ENCODE measurements at regions not wholly inside any gene's neighbourhood (a gene's known extent, or its start where the extent isn't known, plus 50 kb on each side); places are given as distances from the start of the nearest gene placed in this dataset.
"Not testable (repeated sequence)": the region's sequence is repeated elsewhere in the genome, so short reads cannot be mapped to it uniquely, and the experiment has no call there.

DNA sequence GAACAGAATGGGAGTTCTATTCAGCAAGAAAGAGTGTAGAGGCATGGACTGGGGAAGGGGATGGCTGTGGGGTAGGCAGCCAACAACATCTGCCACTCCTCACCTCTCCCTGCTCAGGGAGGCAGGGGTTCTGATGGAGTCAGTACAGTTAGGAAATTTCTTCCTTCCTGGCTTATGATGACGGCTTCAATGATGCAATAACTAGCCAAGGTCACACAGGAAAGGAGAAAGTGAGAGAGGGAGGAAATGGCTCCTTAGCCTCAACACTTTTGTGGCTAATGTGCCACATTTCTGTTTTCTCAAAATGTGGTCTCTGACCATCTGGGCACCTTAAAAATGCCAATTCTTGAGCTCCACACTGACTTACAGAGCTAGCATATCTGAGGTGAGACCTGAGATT is 79.3 kb upstream of the PDZD8 start:
- H3K27me3 ChIP-seq (ENCODE audit: control insufficient read depth in 1 of 2, insufficient read depth in 2 of 2, low read length in 2 of 2), result no peaks in the 10 kb centered on the region
- no TSS peak for BruUV-seq (replicated peaks)
- no peak for TF ChIP-seq ZNF207 (IDR thresholded peaks at IDR 0.05; ENCODE audit: borderline replicate concordance)
- TF ChIP-seq ATF7 (IDR thresholded peaks at IDR 0.05), result peak; percentile 63
- TF ChIP-seq ATF7 (CRISPR knock-in tag; IDR thresholded peaks at IDR 0.05), result no peak
- peak in 1 of 2 experiments; percentile 20; a peak in 1 of 4 replicates for TF ChIP-seq ATF4 (CRISPR knock-in tag; IDR thresholded peaks at IDR 0.05)
- TF ChIP-seq CEBPB (IDR thresholded peaks at IDR 0.05; ENCODE audit: borderline replicate concordance, low read depth, low read length), result peak; percentile 84
- in situ Hi-C loops (cut with HindIII; ENCODE audit: extremely low pct_ligation_motif_present, low pct_unique_long_range_greater_than_20kb) (no loop called here), intact Hi-C loops (cut with micrococcal nuclease; ENCODE audit: unreplicated experiment) (no loop called here)
- 10% methylated on average over 1 of the region's 1 CpG for WGBS (ENCODE audit: low lambda C conversion rate)
- no peaks in the 10 kb centered on the region for H3K79me2 ChIP-seq (ENCODE audit: insufficient read depth, low read length)
- no peaks in the 10 kb centered on the region for H3K9me3 ChIP-seq (ENCODE audit: low read length)
- no peak overlapping the region for H3K27ac ChIP-seq (ENCODE audit: extremely low read length, insufficient read depth, low read length)
- DNase-seq (ENCODE audit: low spot score) (no peak), ATAC-seq (no peak), FAIRE-seq (no peak)
- H3K36me3 ChIP-seq (replicated peaks in 1 of 2; ENCODE audit: control insufficient read depth in 1 of 2, insufficient read depth in 2 of 2, low read length in 2 of 2), result no peaks in the 10 kb centered on the region
- CTCF ChIA-PET (ENCODE audit: low intra/inter-chr PET ratio, low total read pairs), result no interaction called here
- no peak overlapping the region for H3K9ac ChIP-seq (ENCODE audit: insufficient read depth, low read depth, low read length)
- H4K20me1 ChIP-seq (ENCODE audit: insufficient read depth, low read length), result no peaks in the 10 kb centered on the region
- no peak overlapping the region for H3K4me3 ChIP-seq (replicated peaks in 1 of 3; ENCODE audit: insufficient read depth in 1 of 3, low read depth in 2 of 3, low read length in 3 of 3)
- no peak overlapping the region for H3K4me2 ChIP-seq (ENCODE audit: low read depth, low read length)
- H2AFZ ChIP-seq (ENCODE audit: low read length), result no peak overlapping the region
- POLR2A ChIA-PET, result no interaction called here
- peaks cover 3% of the 10 kb centered on the region for H3K4me1 ChIP-seq (ENCODE audit: insufficient read depth, low read length)

- H3K4me2 ChIP-seq (ENCODE audit: low read depth, low read length); FAIRE-seq; DNase-seq (ENCODE audit: low spot score); H3K27ac ChIP-seq (ENCODE audit: extremely low read length, insufficient read depth, low read length); H3K27me3 ChIP-seq (ENCODE audit: control insufficient read depth in 1 of 2, insufficient read depth in 2 of 2, low read length in 2 of 2); in situ Hi-C loops (cut with HindIII; ENCODE audit: extremely low pct_ligation_motif_present, low pct_unique_long_range_greater_than_20kb); POLR2A ChIA-PET; BruUV-seq (replicated peaks); ATAC-seq; H3K36me3 ChIP-seq (replicated peaks in 1 of 2; ENCODE audit: control insufficient read depth in 1 of 2, insufficient read depth in 2 of 2, low read length in 2 of 2); H2AFZ ChIP-seq (ENCODE audit: low read length); CTCF ChIA-PET (ENCODE audit: low intra/inter-chr PET ratio, low total read pairs); H3K9me3 ChIP-seq (ENCODE audit: low read length); H3K4me3 ChIP-seq (replicated peaks in 1 of 3; ENCODE audit: insufficient read depth in 1 of 3, low read depth in 2 of 3, low read length in 3 of 3); H4K20me1 ChIP-seq (ENCODE audit: insufficient read depth, low read length); H3K79me2 ChIP-seq (ENCODE audit: insufficient read depth, low read length); intact Hi-C loops (cut with micrococcal nuclease; ENCODE audit: unreplicated experiment); H3K9ac ChIP-seq (ENCODE audit: insufficient read depth, low read depth, low read length): not testable (repeated sequence)
- 31% methylated on average over 5 of the region's 5 CpGs for WGBS (ENCODE audit: low lambda C conversion rate)
- H3K4me1 ChIP-seq (ENCODE audit: insufficient read depth, low read length), result peaks cover 13% of the 10 kb centered on the region
Measured at GRCh38 chr10:117453484-117453883, 78.2 kb upstream of the PDZD8 start.

Data from HepG2 (cell line).